ENCODE measurements at regions not wholly inside any gene's neighbourhood (a gene's known extent, or its start where the extent isn't known, plus 50 kb on each side); places are given as distances from the start of the nearest gene placed in this dataset.

GRCh38 chr9:95670122-95670521 is 153.4 kb upstream of the PTCH1 start:
- DNase-seq: no peak
- Histone ChIP-seq H3K4me3 (replicated peaks in 1 of 3) (no peak overlapping the region), H3K36me3 (no peaks in the 10 kb centered on the region), H3K4me1 (no peaks in the 10 kb centered on the region), H3K27me3 (no peaks in the 10 kb centered on the region), H3K27ac (no peak overlapping the region), H3K9me3 (no peaks in the 10 kb centered on the region)
- WGBS, 2 donors: 92% methylated on average over 15 of the region's 15 CpGs
- TF ChIP-seq CTCF (IDR thresholded peaks at IDR 0.05) (no peak), POLR2A (IDR thresholded peaks at IDR 0.05) (no peak)
- intact Hi-C loops (cut with DNase I): no loop called here

- Histone ChIP-seq H3K9me3 (no peaks in the 10 kb centered on the region), H3K4me1 (no peaks in the 10 kb centered on the region), H3K27ac (no peak overlapping the region), H3K36me3 (no peaks in the 10 kb centered on the region), H3K4me3 (replicated peaks in 1 of 3) (no peak overlapping the region), H3K27me3 (no peaks in the 10 kb centered on the region)
- 69 to 76% methylated on average over 7 of the region's 7 CpGs for WGBS, 2 donors
- intact Hi-C loops (cut with DNase I): no loop called here
- TF ChIP-seq POLR2A (IDR thresholded peaks at IDR 0.05): no peak
- no peak for TF ChIP-seq CTCF (IDR thresholded peaks at IDR 0.05)
- no peak for DNase-seq
Measured at GRCh38 chr9:95669253-95669652, 152.5 kb upstream of the PTCH1 start.

- Histone ChIP-seq H3K27me3 (no peaks in the 10 kb centered on the region), H3K4me3 (replicated peaks in 1 of 3) (no peak overlapping the region)
- intact Hi-C loops (cut with DNase I): no loop called here
Measured at GRCh38 chr9:95667789-95668188, 151.0 kb upstream of the PTCH1 start.

GRCh38 chr9:95666785-95667155 is 150.0 kb upstream of the PTCH1 start:
- WGBS, 2 donors: 52 to 62% methylated on average over 4 of the region's 4 CpGs

More at GRCh38 chr9:95667789-95668188, 151.0 kb upstream of the PTCH1 start:
- DNase-seq: no peak
- H3K27ac ChIP-seq: no peak overlapping the region
- 82 to 84% methylated on average over 2 of the region's 2 CpGs for WGBS, 2 donors
- no peaks in the 10 kb centered on the region for H3K4me1 ChIP-seq
- no peak for TF ChIP-seq POLR2A (IDR thresholded peaks at IDR 0.05)
- no peak for TF ChIP-seq CTCF (IDR thresholded peaks at IDR 0.05)
- no peaks in the 10 kb centered on the region for H3K9me3 ChIP-seq
- H3K36me3 ChIP-seq: no peaks in the 10 kb centered on the region

More at GRCh38 chr9:95666785-95667155, 150.0 kb upstream of the PTCH1 start:
- DNase-seq: no peak
- no peak overlapping the region for H3K27ac ChIP-seq
- TF ChIP-seq CTCF (IDR thresholded peaks at IDR 0.05) (no peak), POLR2A (IDR thresholded peaks at IDR 0.05) (no peak)
- intact Hi-C loops (cut with DNase I): no loop called here
- no peaks in the 10 kb centered on the region for H3K9me3 ChIP-seq
- H3K36me3 ChIP-seq: no peaks in the 10 kb centered on the region
- no peaks in the 10 kb centered on the region for H3K27me3 ChIP-seq
- H3K4me3 ChIP-seq (replicated peaks in 1 of 3): no peak overlapping the region
- no peaks in the 10 kb centered on the region for H3K4me1 ChIP-seq
